LNCaP clone FGC (cell line): ENCODE measurements at regions not wholly inside any gene's neighbourhood (a gene's known extent, or its start where the extent isn't known, plus 50 kb on each side); places are given as distances from the start of the nearest gene placed in this dataset.

ENCODE experiments used
- DNase-seq: peaks from one replicate; pipeline ENCODE4 v3.0.0-alpha.2; 2011; ENCODE audit warnings: low read depth
- H3K4me3 ChIP-seq: 2 replicates; pipeline ENCODE4 v1.5.1; 2011; ENCODE audit warnings: mild to moderate bottlenecking, low read depth, low read length, control low read depth
- CTCF ChIP-seq: IDR thresholded peaks from 2 replicates; pipeline ENCODE4 v1.5.1; 2012; ENCODE audit warnings: mild to moderate bottlenecking; ENCODE audit not compliant: control insufficient read depth, insufficient read depth; ENCODE audit errors: extremely low read depth

- DNase-seq = no peak
- no peak overlapping the region for H3K4me3 ChIP-seq
- no peak for TF ChIP-seq CTCF
Observed at GRCh38 chr20:40922865-40923264, 105.8 kb upstream of the TOP1 start.

GRCh38 chr20:40925829-40926510 is 102.7 kb upstream of the TOP1 start:
- no peak overlapping the region for H3K4me3 ChIP-seq
- no peak for TF ChIP-seq CTCF
- DNase-seq = no peak

GRCh38 chr20:40926928-40927327 is 101.7 kb upstream of the TOP1 start:
- H3K4me3 ChIP-seq = no peak overlapping the region
- TF ChIP-seq CTCF = no peak
- no peak for DNase-seq

- no peak for DNase-seq
- no peak overlapping the region for H3K4me3 ChIP-seq
- TF ChIP-seq CTCF = no peak
Observed at GRCh38 chr20:40930561-40930960, 98.1 kb upstream of the TOP1 start.

- H3K4me3 ChIP-seq = no peak overlapping the region
- no peak for TF ChIP-seq CTCF
- no peak for DNase-seq
Observed at GRCh38 chr20:40931410-40932044, 97.1 kb upstream of the TOP1 start.

GRCh38 chr20:40932436-40932835 is 96.2 kb upstream of the TOP1 start:
- no peak for DNase-seq
- no peak overlapping the region for H3K4me3 ChIP-seq
- no peak for TF ChIP-seq CTCF

- no peak overlapping the region for H3K4me3 ChIP-seq
- TF ChIP-seq CTCF = no peak
- no peak for DNase-seq
Observed at GRCh38 chr20:40933758-40934157, 94.9 kb upstream of the TOP1 start.
